Stimulated activated naive CD8-positive, alpha-beta T cell treated with anti-CD3 and anti-CD28 coated beads, Interleukin-15, Interleukin-2, amounts not matched to agents 100 U/mL and 50 U/mL, for 24 hours (primary cell): ENCODE measurements at regions not wholly inside any gene's neighbourhood (a gene's known extent, or its start where the extent isn't known, plus 50 kb on each side); places are given as distances from the start of the nearest gene placed in this dataset.
"Not testable (repeated sequence)": the region's sequence is repeated elsewhere in the genome, so short reads cannot be mapped to it uniquely, and the experiment has no call there.

Experiments used
- ATAC-seq: fragments of 150-1000 bp; cut with Tn5 transposase; one replicate; pipeline ENCODE4 v1.10.0; 2021
- DNase-seq: peaks from one replicate; pipeline ENCODE4 v3.0.0; 2021

DNA sequence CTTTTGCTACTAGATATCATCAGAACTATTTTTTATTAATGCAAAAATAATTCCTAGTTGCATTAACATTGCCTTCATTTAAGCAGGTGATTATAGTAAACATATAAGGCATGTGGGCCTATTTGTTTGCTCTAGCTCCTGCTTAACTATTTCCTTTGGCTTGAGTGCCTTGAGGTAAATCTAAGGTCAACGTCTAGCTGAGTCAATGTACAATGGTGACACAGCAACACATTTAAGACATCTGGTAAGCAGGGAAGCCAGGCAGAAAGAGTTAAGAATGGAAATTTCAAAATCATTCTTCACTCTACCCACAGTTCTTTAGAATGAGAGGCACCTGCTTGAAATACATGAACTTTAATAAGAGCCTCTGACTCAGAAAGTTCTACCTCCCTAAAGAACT, 111.9 kb upstream of the FST start:
- ATAC-seq (no peak), DNase-seq (no peak)

DNA sequence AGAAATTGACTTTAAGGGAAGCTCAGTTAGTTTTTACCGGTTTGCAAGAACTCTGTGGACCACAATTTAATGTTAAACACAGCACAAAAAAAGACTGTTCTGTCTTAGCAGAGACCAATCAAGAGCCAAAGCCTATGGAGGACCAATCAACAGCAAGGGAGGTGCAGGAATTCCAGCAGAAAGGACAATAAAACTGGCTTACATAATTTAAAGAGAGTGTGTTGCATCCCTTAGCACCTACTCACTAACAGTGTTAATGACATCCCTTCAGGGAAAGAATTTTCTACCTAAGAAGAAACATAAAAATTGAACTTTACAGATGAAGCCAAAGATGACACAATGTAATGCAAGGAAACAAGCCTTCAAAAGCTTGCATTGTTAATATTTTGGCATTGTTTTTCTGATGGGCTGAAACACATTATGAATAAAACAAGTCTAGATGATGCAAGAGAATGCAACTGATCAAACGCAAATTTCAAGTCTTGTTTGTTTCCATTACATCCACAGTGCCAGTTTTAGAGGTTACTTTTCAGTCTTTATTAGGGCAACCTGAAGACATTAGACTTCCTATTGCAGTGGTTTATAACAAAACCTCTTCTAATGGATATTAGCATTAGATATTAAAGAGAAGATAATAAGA, 111.3 kb upstream of the FST start:
- no peak for ATAC-seq
- DNase-seq, result no peak

DNA sequence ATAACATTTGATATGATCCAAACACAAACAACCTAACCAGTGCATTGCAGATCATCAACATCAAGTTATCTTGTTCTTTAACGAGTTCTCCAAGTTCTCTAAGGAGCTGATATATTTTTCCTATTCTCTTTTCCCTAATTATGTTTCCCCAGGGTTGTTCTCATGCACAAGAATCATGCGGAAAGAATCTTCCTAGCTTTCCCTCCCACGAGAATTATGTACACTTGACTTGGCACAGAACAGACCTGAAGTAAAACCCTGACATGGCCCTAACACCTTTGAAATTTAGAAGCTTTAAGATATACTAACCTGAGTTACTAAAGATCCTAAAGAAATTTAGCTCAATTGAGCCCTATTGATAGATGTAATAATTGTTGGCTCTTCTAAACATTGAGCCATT, 110.7 kb upstream of the FST start:
- DNase-seq, result no peak
- no peak for ATAC-seq

- DNase-seq (no peak), ATAC-seq (no peak)
Measured at GRCh38 chr5:53373451-53374158, 106.8 kb upstream of the FST start.

DNA sequence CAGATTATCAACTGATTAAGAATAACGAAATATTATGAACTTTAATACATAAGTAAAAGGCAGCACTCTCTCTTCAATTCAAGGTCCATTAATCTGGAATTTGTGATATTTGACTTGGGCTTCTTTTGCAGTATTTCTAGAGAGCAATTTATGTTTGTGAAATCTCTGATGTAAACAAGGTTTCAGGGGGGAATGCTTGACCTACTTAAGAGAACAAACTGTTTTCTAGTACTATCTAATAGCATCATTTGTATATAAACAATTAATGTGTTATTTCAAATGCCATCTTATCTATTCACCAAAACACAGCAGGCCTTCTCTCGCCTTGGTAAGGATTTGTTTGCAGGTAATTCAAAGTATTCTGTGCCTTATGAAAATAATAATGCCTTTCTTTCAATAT, 103.6 kb upstream of the FST start:
- DNase-seq (no peak), ATAC-seq (no peak)

- ATAC-seq (no peak), DNase-seq (no peak)
Measured at GRCh38 chr5:53378190-53378589, 102.2 kb upstream of the FST start.

DNA sequence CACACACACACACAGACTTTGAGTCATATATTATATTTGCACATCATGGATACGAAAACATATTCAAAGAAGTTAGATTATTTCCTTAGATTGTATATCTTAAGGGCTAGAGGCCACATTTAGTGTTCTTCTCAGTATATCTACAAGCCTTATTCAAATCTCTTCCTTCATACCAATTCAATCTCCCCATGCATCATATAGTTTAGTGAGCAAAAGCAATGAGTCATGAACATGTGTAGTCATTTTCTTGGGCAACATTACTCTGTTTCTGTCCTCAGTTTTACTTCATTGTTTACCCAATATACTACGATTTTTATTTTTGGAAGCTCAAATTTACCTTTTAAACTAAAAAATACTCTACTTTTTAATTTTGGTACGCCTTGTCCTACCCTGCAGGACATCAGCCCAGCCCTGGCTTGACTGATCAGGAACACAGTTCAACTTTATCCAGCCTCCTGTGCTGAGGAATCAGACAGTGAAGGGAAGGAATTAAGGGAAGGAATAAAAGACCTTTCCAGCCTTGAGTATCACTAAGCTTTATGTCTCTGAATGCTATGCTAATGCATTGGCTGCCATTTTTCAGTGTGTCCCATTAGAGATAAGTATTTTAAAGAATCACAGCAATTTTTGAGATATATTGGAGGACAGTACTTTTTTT, 101.7 kb upstream of the FST start:
- DNase-seq, result no peak

DNA sequence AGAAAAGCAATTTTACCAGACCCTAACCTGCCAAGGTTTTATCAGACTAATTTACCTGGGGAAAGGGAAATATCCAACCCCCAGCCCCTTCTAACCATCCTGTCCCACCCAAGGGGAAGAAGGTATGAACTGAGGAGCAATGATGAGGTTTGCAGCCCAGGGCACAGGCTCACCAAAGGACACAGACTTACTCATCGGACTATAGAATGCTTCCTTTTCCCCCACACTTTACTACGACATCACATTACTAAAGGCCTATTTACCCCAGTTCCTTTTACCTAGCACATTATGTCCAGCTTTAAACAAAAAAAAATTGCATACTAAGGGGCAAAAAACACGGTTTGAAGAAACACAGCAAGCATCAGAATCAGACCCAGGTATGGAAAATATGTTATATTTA, 94.1 kb upstream of the FST start:
- no peak for ATAC-seq
- no peak for DNase-seq

More for the DNA sequence above, 101.7 kb upstream of the FST start:
- ATAC-seq, result no peak

DNA sequence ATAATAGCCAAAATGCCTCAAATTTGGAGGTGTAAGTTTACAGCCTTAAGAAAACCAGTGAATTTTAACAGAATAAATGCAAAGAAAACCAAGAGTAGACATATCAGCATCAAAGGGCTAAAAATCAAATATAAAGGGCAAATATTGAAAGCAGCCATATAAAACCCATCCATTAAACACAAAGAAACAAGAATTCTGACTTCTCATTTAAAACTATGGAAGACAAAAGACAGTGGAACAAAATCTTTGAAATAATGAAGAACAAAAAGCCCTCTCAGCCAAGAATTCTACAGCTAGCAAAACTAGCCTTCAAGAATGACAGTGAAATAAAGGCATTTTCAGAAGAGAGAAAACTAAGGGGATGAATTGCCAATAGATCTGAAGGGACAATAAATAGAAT, 91.3 kb upstream of the FST start:
- ATAC-seq, result no peak

DNA sequence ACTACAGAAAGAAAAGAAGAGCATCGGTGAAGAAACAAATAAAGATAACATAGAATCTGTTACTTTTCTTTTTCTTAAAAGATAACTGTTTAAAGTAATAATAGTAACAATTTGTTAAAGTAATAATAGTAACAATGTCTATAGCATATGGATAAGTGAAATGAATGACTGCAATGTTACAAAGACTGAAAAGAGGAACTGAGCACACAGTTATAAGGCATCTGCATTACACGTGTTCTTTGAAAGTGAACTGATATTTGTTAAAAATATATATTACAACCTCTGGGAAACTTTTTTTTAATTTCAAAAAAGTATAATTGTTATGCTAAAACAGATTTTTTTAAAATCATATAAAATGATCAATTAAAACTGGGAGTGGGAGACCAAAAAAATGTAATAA, 88.4 kb upstream of the FST start:
- ATAC-seq (no peak), DNase-seq (no peak)

More for the DNA sequence above, 91.3 kb upstream of the FST start:
- DNase-seq, result no peak

DNA sequence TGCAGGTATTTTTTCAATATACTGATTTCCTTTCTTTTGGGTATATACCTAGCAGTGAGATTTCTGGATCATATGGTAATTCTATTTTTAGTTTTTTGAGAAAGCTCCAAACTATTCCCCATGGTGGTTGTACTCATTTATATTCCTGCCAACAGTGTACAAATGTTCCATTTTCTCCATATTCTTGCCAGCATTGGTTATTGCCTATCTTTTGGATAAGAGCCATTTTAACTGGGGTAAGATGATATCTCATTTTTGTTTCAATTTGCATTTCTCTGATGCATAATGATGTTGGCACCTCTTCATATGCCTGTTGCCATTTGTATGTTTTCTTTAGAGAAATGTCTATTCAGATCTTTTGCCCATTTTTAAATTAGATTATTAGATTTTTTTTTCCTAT, 85.6 kb upstream of the FST start:
- no peak for ATAC-seq
- DNase-seq, result no peak

DNA sequence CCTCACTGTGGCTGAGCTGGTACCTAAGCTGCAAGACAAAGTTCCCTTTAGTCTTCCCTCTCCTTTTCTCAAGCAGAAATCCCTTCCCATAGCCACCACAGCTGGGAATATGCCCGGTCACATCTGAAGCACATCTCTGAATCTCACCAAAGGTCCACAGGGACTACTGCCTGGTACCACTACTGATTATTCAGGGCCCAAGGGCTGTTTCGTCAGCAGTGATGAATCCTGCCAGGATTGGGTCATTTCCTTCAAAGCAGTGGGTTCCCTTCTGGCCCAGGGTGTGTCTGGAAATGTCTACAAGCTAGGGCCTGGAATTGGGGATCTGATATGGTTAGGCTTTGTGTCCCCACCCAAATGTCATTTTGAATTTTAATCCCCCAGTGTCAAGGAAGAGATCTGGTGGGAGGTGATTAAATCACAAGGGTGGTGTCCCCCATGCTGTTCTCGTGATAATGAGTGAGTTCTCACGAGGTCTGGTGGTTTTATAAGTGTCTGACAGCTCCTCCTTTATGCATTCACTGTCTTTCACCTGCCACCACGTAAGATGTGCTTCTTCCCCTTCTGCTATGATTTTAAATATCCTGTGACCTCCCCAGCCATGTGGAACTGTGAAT, 83.2 kb upstream of the FST start:
- DNase-seq, result no peak
- no peak for ATAC-seq

DNA sequence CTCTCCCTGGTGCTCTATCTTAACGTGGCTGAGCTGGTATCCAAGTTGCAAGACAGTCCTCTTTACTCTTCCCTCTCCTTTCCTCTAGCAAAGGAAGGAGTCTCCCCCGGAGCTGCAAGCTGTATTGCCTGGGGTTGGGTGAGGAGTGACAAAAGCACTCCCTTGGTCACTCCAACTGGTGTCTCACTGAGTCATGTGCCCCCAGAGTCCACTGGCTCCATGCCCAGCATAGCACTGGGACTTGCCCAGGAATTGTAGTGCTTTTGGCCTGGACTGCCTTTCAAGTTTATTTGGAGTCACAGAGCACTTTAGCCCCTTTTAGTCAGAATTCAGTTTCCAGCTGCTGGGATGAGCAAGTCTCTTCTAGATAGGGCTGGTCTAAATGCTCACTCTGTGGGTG, 82.6 kb upstream of the FST start:
- ATAC-seq (no peak), DNase-seq (no peak)

- no peak for ATAC-seq
- DNase-seq, result no peak
Measured at GRCh38 chr5:53399926-53400697, 80.3 kb upstream of the FST start.

GRCh38 chr5:53403291-53403690, 77.1 kb upstream of the FST start:
- no peak for ATAC-seq
- no peak for DNase-seq

- DNase-seq (no peak), ATAC-seq (no peak)
Measured at GRCh38 chr5:53403758-53404157, 76.7 kb upstream of the FST start.

DNA sequence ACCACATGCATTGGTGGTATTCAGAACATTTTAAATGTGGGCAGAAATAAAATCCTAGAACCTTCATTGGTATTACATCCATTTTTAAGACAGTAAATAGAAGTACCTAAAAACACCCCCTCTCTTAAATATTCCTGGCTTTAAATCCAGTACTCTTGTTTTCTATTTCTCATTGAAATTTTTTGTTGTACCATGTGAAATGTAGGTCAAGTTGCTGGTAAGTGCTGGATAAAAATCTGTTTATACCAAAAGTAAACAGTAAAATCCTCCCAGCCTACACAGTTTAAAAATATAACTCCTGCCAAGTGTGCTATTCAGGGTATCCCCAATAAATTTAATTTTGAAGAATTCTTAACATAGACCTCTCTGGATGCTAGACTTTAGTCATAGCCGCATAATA, 75.0 kb upstream of the FST start:
- ATAC-seq (no peak), DNase-seq (no peak)

- no peak for DNase-seq
Measured at GRCh38 chr5:53406630-53407316, 73.7 kb upstream of the FST start.

DNA sequence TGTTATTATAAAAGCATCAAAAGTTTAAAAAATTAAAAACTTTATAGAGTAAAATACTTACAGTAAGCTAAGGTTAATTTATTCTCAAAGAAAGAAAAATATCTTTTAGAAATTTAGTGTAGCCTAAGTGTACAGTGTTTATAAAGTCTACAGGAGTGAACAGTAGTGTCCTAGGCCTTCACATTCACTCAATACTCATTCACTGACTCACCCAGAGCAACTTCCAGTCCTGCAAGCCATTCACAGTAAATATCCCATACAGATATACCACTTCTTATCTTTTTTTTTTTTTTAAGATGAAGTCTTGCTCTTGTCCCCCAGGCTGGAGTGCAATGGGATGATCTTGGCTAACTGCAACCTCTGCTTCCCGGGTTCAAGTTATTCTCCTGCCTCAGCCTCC, 73.1 kb upstream of the FST start:
- ATAC-seq (no peak), DNase-seq (no peak)

More at GRCh38 chr5:53406630-53407316, 73.7 kb upstream of the FST start:
- no peak for ATAC-seq

GRCh38 chr5:53411388-53411787, 69.0 kb upstream of the FST start:
- DNase-seq, result no peak

GRCh38 chr5:53412499-53412898, 67.9 kb upstream of the FST start:
- ATAC-seq, DNase-seq: not testable (repeated sequence)

More at GRCh38 chr5:53411388-53411787, 69.0 kb upstream of the FST start:
- no peak for ATAC-seq
